HUES6 (cell line): ENCODE measurements at regions not wholly inside any gene's neighbourhood (a gene's known extent, or its start where the extent isn't known, plus 50 kb on each side); places are given as distances from the start of the nearest gene placed in this dataset.

Source experiments
- H3K27ac ChIP-seq: 2 replicates; pipeline ENCODE4 v1.7.0; 2013; ENCODE audit warnings: low read depth, mild to moderate bottlenecking, low read length, inconsistent platforms
- H3K27me3 ChIP-seq: 2 replicates; pipeline ENCODE4 v1.6.1; 2013; ENCODE audit warnings: low read length; ENCODE audit not compliant: control insufficient read depth, insufficient read depth
- H3K36me3 ChIP-seq: 2 replicates; pipeline ENCODE4 v1.6.1; 2013; ENCODE audit warnings: low read length; ENCODE audit not compliant: control insufficient read depth, insufficient read depth
- H3K4me1 ChIP-seq: 2 replicates; pipeline ENCODE4 v1.6.1; 2013; ENCODE audit warnings: low read length; ENCODE audit not compliant: control insufficient read depth, insufficient read depth
- H3K4me3 ChIP-seq: 2 replicates; pipeline ENCODE4 v1.5.1; 2013; ENCODE audit warnings: low read depth, low read length
- H3K9ac ChIP-seq: one replicate; pipeline ENCODE4 v1.6.1; 2013; ENCODE audit warnings: mild to moderate bottlenecking, low read length
- H3K9me3 ChIP-seq: 2 replicates; pipeline ENCODE4 v1.6.1; 2013; ENCODE audit warnings: low read depth, low read length; ENCODE audit not compliant: control insufficient read depth, insufficient read depth

DNA sequence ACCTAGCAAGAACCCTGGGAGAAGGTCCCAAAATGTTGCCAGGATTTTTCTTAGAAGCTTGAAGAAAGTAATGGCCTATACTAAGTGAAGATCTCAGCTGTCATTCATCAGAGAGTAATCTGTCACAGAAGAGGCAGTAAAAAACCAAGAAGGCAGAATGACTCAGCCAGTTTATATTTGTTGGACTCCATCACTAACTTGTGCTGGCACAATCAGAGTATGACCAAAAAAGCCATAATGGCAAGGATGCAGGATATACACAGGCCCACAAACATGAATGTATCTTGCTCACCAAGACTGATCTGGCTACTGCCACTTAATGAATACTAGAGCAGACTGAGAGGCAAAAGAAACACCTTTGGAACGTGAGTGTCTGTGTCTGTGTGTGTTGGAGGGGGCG is 104.0 kb upstream of the POU5F2 start:
- Histone ChIP-seq H3K4me3 (no peak overlapping the region), H3K27ac (no peak overlapping the region), H3K36me3 (no peaks in the 10 kb centered on the region), H3K27me3 (no peaks in the 10 kb centered on the region), H3K9ac (no peak overlapping the region), H3K4me1 (no peaks in the 10 kb centered on the region), H3K9me3 (peaks cover 6% of the 10 kb centered on the region; the same call in 1 of the 2 replicates)

GRCh38 chr5:93831449-93831848 is 90.0 kb upstream of the POU5F2 start:
- Histone ChIP-seq H3K9me3 (no peaks in the 10 kb centered on the region), H3K27me3 (no peaks in the 10 kb centered on the region), H3K36me3 (no peaks in the 10 kb centered on the region), H3K4me1 (no peaks in the 10 kb centered on the region), H3K27ac (no peak overlapping the region), H3K4me3 (no peak overlapping the region), H3K9ac (no peak overlapping the region)

DNA sequence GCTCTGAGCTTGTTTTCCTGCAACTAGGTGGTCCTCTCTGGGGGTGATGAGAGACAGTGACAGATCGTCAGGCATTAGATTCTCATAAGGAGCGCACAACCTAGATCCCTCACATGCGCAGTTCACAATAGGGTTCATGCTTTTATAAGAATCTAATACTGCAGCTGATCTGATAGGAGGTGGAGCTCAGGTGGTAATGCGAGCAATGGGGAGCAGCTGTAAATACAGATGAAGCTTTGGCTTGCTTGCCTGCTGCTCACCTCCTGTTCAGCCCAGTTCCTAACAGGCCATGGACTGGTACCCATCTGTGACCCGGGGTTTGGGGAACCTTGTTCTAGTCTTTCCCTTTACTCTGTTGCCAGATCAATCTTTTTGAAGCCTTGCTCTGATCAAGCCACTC is 89.5 kb upstream of the POU5F2 start:
- no peak overlapping the region for H3K9ac ChIP-seq
- no peak overlapping the region for H3K27ac ChIP-seq
- H3K4me1 ChIP-seq = no peaks in the 10 kb centered on the region
- H3K9me3 ChIP-seq = no peaks in the 10 kb centered on the region
- H3K36me3 ChIP-seq = no peaks in the 10 kb centered on the region
- no peaks in the 10 kb centered on the region for H3K27me3 ChIP-seq
- H3K4me3 ChIP-seq = no peak overlapping the region

DNA sequence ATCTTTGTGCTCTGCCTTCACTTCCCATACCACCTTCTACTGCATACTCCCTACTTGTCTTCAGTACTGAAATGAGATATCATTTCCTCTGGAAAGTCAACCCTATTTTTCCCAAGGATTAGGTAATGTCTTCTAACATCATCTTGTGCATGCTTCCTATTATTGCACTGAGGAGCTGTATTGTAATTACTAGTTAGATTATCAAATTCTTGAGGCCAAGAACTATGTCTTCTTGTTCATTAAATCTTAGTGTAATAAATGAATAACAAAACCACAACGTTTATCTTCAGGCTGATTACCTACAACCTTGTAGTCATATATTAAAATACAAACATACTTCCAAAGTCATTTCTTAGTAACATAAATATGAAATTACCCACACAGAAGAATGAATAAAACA is 87.9 kb upstream of the POU5F2 start:
- Histone ChIP-seq H3K9ac (no peak overlapping the region), H3K4me3 (no peak overlapping the region), H3K9me3 (peaks cover 7% of the 10 kb centered on the region; the same call in 1 of the 2 replicates), H3K27me3 (no peaks in the 10 kb centered on the region), H3K4me1 (no peaks in the 10 kb centered on the region), H3K36me3 (no peaks in the 10 kb centered on the region), H3K27ac (no peak overlapping the region)

DNA sequence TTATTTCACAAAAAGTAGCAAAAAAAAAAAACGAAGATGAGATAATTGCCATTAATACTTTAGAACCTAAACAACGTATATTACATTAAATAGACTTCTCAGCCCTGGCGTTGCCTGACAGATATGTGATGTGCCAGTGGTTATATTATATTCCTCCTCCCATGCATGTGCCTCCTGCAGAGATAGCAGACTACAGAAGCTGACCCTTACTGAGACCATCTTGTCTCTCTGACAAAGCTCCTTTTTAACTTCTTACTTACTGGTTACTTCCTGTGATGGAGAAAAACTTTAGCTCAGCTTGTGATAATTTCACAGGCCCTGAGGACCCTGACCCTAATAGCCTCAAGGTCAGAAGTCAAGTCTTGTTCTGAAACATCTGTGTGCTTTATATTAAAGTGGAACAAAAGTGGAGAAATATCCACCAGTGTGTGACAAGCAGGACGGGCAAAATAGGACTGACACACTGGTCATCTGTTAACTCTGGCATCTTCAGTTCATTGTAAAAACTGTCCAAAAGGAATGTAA is 80.6 kb upstream of the POU5F2 start:
- H3K9me3 ChIP-seq = peaks cover 7% of the 10 kb centered on the region; the same call in 1 of the 2 replicates
- no peak overlapping the region for H3K9ac ChIP-seq
- H3K4me1 ChIP-seq = peaks cover 5% of the 10 kb centered on the region; the same call in 1 of the 2 replicates
- H3K4me3 ChIP-seq = no peak overlapping the region
- H3K27me3 ChIP-seq = no peaks in the 10 kb centered on the region
- H3K36me3 ChIP-seq = no peaks in the 10 kb centered on the region
- no peak overlapping the region for H3K27ac ChIP-seq

GRCh38 chr5:93819668-93820067 is 78.3 kb upstream of the POU5F2 start:
- Histone ChIP-seq H3K9me3 (no peaks in the 10 kb centered on the region), H3K27ac (no peak overlapping the region), H3K9ac (no peak overlapping the region), H3K4me3 (no peak overlapping the region), H3K4me1 (peaks cover 5% of the 10 kb centered on the region; the same call in 1 of the 2 replicates), H3K27me3 (no peaks in the 10 kb centered on the region), H3K36me3 (no peaks in the 10 kb centered on the region)

- no peaks in the 10 kb centered on the region for H3K4me1 ChIP-seq
- H3K4me3 ChIP-seq = no peak overlapping the region
- H3K9ac ChIP-seq = no peak overlapping the region
These were observed 69.4 kb upstream of the POU5F2 start for GRCh38 chr5:93810780-93811179.

DNA sequence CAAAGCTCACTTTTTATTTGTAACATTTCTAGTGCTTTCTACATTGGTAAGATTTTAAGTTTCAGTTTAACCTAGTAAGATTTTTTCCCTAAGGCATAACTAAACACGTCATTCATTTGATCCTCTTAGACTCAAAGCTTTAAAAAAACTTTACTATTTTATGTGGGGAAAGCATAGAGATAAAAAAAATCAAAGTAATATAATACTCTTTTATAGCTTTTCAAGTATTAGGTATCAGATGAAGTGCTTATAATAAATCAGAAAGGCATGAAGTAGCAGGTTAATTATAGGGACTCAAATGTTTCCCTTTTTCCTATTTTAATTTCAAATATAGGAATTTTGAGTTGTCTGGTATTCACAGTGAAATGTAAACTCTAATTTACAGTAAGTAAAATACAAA is 68.0 kb upstream of the POU5F2 start:
- H3K4me1 ChIP-seq = no peaks in the 10 kb centered on the region
- H3K4me3 ChIP-seq = no peak overlapping the region
- H3K27ac ChIP-seq = no peak overlapping the region
- H3K9me3 ChIP-seq = no peaks in the 10 kb centered on the region
- H3K9ac ChIP-seq = no peak overlapping the region
- no peaks in the 10 kb centered on the region for H3K27me3 ChIP-seq
- no peaks in the 10 kb centered on the region for H3K36me3 ChIP-seq

More at GRCh38 chr5:93810780-93811179, 69.4 kb upstream of the POU5F2 start:
- Histone ChIP-seq H3K27me3 (no peaks in the 10 kb centered on the region), H3K36me3 (no peaks in the 10 kb centered on the region), H3K9me3 (no peaks in the 10 kb centered on the region), H3K27ac (no peak overlapping the region)

GRCh38 chr5:93807846-93808245 is 66.4 kb upstream of the POU5F2 start:
- Histone ChIP-seq H3K9me3 (no peaks in the 10 kb centered on the region), H3K4me1 (no peaks in the 10 kb centered on the region), H3K36me3 (no peaks in the 10 kb centered on the region), H3K9ac (no peak overlapping the region), H3K27ac (no peak overlapping the region), H3K27me3 (no peaks in the 10 kb centered on the region), H3K4me3 (no peak overlapping the region)

DNA sequence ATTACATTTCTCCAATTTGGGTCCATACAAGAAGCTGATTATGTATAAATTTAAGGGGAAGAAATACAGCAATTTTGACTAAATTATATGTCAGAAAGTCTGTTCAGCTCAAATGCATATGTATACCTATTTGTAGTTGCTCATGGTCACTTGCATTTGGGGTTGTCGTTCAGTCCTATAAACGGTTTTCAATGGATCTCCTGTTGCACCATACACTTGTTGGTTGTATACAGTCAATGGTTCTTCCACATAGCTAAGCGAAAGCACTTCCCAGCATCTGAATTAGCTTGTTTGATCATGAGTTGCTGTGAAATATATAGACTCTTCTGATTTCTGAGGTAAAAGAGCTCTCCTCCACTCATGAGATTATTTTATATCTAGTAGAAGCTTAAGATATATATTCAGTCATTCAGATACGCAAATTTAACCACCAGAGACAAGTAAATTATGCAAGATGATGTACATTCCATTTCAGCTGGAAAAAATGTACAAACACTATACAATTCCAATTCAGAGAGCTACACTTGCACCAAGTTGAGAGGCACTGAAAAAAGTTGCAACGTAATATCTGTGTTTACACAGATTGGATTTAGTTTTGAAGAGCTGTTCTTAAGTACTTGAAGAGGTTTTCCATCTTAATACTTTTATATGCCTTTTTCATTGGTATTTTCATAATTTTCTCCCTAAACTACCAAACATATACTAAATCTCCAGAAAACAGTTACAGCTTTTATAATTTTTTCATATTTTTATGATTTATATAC is 64.4 kb upstream of the POU5F2 start:
- H3K36me3 ChIP-seq = no peaks in the 10 kb centered on the region
- no peaks in the 10 kb centered on the region for H3K27me3 ChIP-seq
- H3K9ac ChIP-seq = no peak overlapping the region
- no peaks in the 10 kb centered on the region for H3K9me3 ChIP-seq
- no peaks in the 10 kb centered on the region for H3K4me1 ChIP-seq
- no peak overlapping the region for H3K27ac ChIP-seq
- H3K4me3 ChIP-seq = no peak overlapping the region

DNA sequence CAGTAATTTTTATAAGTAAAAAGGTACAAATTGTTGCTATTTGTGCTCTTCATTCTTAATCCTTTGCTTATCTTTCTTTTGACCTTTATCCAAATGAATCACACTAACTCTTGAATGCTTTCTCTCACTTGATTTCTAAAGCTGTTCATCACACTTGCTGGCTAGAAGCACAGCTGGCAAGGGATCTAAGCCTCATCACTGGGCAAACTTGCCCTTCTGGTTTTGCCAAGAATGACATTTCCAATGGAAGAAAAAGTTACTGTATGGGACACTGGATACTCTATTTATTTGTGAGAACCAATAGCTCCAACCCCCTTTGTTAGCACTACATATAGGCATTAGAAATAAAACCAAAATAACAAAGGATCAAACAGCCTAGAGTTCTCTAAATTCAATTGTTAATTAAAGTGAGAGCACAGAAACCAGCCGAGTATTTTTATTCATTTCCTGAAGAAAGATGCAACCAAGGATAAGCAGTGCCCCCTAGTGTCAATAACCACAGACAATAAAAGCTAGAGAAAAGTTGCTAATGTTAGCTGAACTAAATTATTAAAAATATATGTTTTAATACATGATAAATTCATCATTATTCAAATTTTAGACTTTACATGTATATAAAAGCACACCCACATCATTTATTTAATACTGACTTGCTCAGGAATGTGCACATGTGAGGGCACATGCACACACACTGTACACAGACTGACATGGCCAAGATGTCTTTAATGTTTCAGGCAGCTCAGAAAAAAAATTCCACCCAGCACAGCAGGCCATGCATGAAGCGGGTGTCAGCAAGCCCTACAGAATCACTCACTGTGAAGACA is 59.8 kb upstream of the POU5F2 start:
- H3K36me3 ChIP-seq = no peaks in the 10 kb centered on the region
- no peaks in the 10 kb centered on the region for H3K27me3 ChIP-seq
- no peak overlapping the region for H3K27ac ChIP-seq
- no peak overlapping the region for H3K4me3 ChIP-seq
- H3K9me3 ChIP-seq = no peaks in the 10 kb centered on the region
- no peak overlapping the region for H3K9ac ChIP-seq
- no peaks in the 10 kb centered on the region for H3K4me1 ChIP-seq
